A673 (cell line): ENCODE measurements at regions not wholly inside any gene's neighbourhood (a gene's known extent, or its start where the extent isn't known, plus 50 kb on each side); places are given as distances from the start of the nearest gene placed in this dataset.
"Not testable (repeated sequence)": the region's sequence is repeated elsewhere in the genome, so short reads cannot be mapped to it uniquely, and the experiment has no call there.

Experiments used
- BruUV-seq: library from RNA; stranded (reverse); fragments of 400-500 nt; replicated peaks from 2 replicates; lab custom pipeline; 2021; lab: Mats Ljungman, UMichigan
- CTCF ChIA-PET: fragments of 300-600 bp; sonication (Branson Sonifier 250); formaldehyde crosslinking; loops from one replicate; lab custom pipeline; 2022; ENCODE audit warnings: antibody characterized with exemption; lab: Charles Lee
- POLR2A ChIA-PET: fragments of 300-600 bp; sonication (Branson Sonifier 250); formaldehyde crosslinking; loops from one replicate; lab custom pipeline; 2022; ENCODE audit warnings: antibody characterized with exemption; ENCODE audit not compliant: low non-redundant PET; lab: Charles Lee
- DNase-seq: peaks from one replicate; pipeline ENCODE4 v3.0.0-alpha.2; 2015; ENCODE audit warnings: low spot score
- H3K27ac ChIP-seq: fragments of 200-600 bp; sonication (generic); 2 replicates; pipeline ENCODE4 v1.5.1; 2016; ENCODE audit warnings: mixed run types, low read depth, mild to moderate bottlenecking, mixed read lengths, antibody characterized with exemption, low read length; ENCODE audit not compliant: poor library complexity, severe bottlenecking
- H3K27me3 ChIP-seq: fragments of 200-600 bp; sonication (generic); replicated peaks from 2 replicates; pipeline ENCODE4 v1.6.1; 2017; ENCODE audit warnings: mixed run types, low read depth, mild to moderate bottlenecking, mixed read lengths, antibody characterized with exemption, low read length; ENCODE audit not compliant: insufficient read depth, poor library complexity
- H3K36me3 ChIP-seq: fragments of 200-600 bp; sonication (generic); 2 replicates; pipeline ENCODE4 v1.6.1; 2016; ENCODE audit warnings: mixed run types, mild to moderate bottlenecking, mixed read lengths, antibody characterized with exemption, low read length; ENCODE audit not compliant: insufficient read depth, poor library complexity, severe bottlenecking
- H3K4me1 ChIP-seq: fragments of 200-600 bp; sonication (generic); 2 replicates; pipeline ENCODE4 v1.6.1; 2017; ENCODE audit warnings: mixed run types, mild to moderate bottlenecking, mixed read lengths, antibody characterized with exemption, low read length; ENCODE audit not compliant: insufficient read depth, poor library complexity, severe bottlenecking
- H3K4me3 ChIP-seq: fragments of 200-600 bp; sonication (generic); 2 replicates; pipeline ENCODE4 v1.5.1; 2016; ENCODE audit warnings: low read depth, mixed run types, mild to moderate bottlenecking, mixed read lengths, low read length; ENCODE audit not compliant: poor library complexity, severe bottlenecking
- H3K9me3 ChIP-seq: fragments of 200-600 bp; sonication (generic); 2 replicates; pipeline ENCODE4 v1.6.1; 2016; ENCODE audit warnings: mixed run types, low read depth, mild to moderate bottlenecking, mixed read lengths, antibody characterized with exemption, low read length; ENCODE audit not compliant: poor library complexity, severe bottlenecking
- CTCF ChIP-seq: fragments of 300-800, 200-600 bp; sonication (generic); conservative IDR thresholded peaks from 2 replicates; pipeline ENCODE4 v1.5.1; 2017; ENCODE audit warnings: low read depth, mild to moderate bottlenecking, antibody characterized with exemption, low read length, moderate library complexity, mixed read lengths
- EZH2 ChIP-seq: fragments of 200-600 bp; sonication (generic); IDR thresholded peaks from 2 replicates; pipeline ENCODE4 v1.6.1; 2017; ENCODE audit warnings: borderline replicate concordance, low read depth, mild to moderate bottlenecking, mixed read lengths, antibody characterized with exemption, low read length; ENCODE audit not compliant: poor library complexity, severe bottlenecking
- intact Hi-C: fragments of 100-400 bp; cut with micrococcal nuclease; formaldehyde crosslinking; loops from one replicate; pipeline ENCODE4 v1.10.0; 2022; ENCODE audit not compliant: unreplicated experiment

- Histone ChIP-seq H3K27ac (no peak overlapping the region), H3K36me3 (no peaks in the 10 kb centered on the region), H3K9me3 (no peaks in the 10 kb centered on the region), H3K27me3 (no peaks in the 10 kb centered on the region), H3K4me3 (no peak overlapping the region), H3K4me1 (no peaks in the 10 kb centered on the region)
- TF ChIP-seq EZH2 = no peak
- no peak for TF ChIP-seq CTCF
- DNase-seq = no peak
- ChIA-PET POLR2A (no interaction called here), CTCF (no interaction called here)
- intact Hi-C loops = no loop called here
- BruUV-seq = no TSS peak
Observed at GRCh38 chr11:101792814-101793213, 122.0 kb upstream of the CEP126 start.

- Histone ChIP-seq H3K36me3 (no peaks in the 10 kb centered on the region), H3K27me3 (no peaks in the 10 kb centered on the region), H3K4me3 (no peak overlapping the region), H3K4me1 (no peaks in the 10 kb centered on the region), H3K27ac (no peak overlapping the region), H3K9me3 (no peaks in the 10 kb centered on the region)
- DNase-seq = no peak
- TF ChIP-seq EZH2 = no peak
- BruUV-seq = no TSS peak
- intact Hi-C loops = no loop called here
- POLR2A ChIA-PET = no interaction called here
- CTCF ChIA-PET = no interaction called here
Observed at GRCh38 chr11:101786916-101787315, 127.9 kb upstream of the CEP126 start.

GRCh38 chr11:101786421-101786820 is 128.4 kb upstream of the CEP126 start:
- no peak overlapping the region for H3K27ac ChIP-seq
- TF ChIP-seq CTCF (no peak), EZH2 (no peak)
- H3K36me3 ChIP-seq = no peaks in the 10 kb centered on the region
- H3K27me3 ChIP-seq = no peaks in the 10 kb centered on the region
- ChIA-PET POLR2A (no interaction called here), CTCF (no interaction called here)
- no peak for DNase-seq
- intact Hi-C loops = no loop called here
- no peaks in the 10 kb centered on the region for H3K4me1 ChIP-seq
- H3K9me3 ChIP-seq = no peaks in the 10 kb centered on the region
- no TSS peak for BruUV-seq
- no peak overlapping the region for H3K4me3 ChIP-seq

GRCh38 chr11:101779167-101779566 is 135.6 kb upstream of the CEP126 start:
- POLR2A ChIA-PET, DNase-seq, H3K36me3 ChIP-seq, H3K9me3 ChIP-seq, intact Hi-C loops, H3K27me3 ChIP-seq, H3K4me3 ChIP-seq, H3K27ac ChIP-seq, CTCF ChIA-PET, H3K4me1 ChIP-seq, BruUV-seq: not testable (repeated sequence)
